LNCaP clone FGC (cell line): ENCODE measurements at regions not wholly inside any gene's neighbourhood (a gene's known extent, or its start where the extent isn't known, plus 50 kb on each side); places are given as distances from the start of the nearest gene placed in this dataset.

ENCODE experiments used
- DNase-seq: peaks from one replicate; pipeline ENCODE4 v3.0.0-alpha.2; 2011; ENCODE audit warnings: low read depth
- H3K4me3 ChIP-seq: 2 replicates; pipeline ENCODE4 v1.5.1; 2011; ENCODE audit warnings: mild to moderate bottlenecking, low read depth, low read length, control low read depth
- TF ChIP-seq, protein P1 (sequence below): IDR thresholded peaks from 2 replicates; pipeline ENCODE4 v1.5.1; 2012; ENCODE audit warnings: mild to moderate bottlenecking; ENCODE audit not compliant: control insufficient read depth, insufficient read depth; ENCODE audit errors: extremely low read depth

DNA sequence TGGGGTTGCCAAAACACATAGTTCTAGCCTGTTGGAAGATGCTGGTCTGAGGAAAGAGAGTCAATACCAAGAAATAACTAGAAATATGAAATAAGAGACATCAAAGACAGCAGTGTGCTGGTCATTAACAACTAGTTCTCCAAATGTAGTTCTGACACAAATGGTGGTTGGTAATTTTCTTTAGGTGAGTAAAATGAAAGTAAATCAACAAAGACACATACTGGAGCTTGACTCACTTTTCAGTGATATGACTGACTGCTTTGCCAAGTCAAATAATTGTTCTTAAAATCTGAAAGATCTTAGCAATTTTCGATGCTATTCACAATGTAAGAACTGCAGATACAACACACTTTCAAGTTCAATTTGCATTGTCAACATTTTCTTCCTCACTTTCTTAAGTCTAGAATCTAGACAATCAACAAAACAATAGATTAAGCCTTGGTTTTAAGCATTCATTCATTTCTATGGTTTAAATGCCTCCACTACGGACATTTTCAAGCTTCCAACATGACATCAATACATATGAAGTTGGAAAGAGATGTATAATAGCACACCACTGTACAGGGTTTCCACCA is 166.8 kb upstream of the MAP3K1 start:
- DNase-seq, result no peak
- H3K4me3 ChIP-seq, result no peak overlapping the region
- TF ChIP-seq, protein P1, sequence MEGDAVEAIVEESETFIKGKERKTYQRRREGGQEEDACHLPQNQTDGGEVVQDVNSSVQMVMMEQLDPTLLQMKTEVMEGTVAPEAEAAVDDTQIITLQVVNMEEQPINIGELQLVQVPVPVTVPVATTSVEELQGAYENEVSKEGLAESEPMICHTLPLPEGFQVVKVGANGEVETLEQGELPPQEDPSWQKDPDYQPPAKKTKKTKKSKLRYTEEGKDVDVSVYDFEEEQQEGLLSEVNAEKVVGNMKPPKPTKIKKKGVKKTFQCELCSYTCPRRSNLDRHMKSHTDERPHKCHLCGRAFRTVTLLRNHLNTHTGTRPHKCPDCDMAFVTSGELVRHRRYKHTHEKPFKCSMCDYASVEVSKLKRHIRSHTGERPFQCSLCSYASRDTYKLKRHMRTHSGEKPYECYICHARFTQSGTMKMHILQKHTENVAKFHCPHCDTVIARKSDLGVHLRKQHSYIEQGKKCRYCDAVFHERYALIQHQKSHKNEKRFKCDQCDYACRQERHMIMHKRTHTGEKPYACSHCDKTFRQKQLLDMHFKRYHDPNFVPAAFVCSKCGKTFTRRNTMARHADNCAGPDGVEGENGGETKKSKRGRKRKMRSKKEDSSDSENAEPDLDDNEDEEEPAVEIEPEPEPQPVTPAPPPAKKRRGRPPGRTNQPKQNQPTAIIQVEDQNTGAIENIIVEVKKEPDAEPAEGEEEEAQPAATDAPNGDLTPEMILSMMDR, result no peak

DNA sequence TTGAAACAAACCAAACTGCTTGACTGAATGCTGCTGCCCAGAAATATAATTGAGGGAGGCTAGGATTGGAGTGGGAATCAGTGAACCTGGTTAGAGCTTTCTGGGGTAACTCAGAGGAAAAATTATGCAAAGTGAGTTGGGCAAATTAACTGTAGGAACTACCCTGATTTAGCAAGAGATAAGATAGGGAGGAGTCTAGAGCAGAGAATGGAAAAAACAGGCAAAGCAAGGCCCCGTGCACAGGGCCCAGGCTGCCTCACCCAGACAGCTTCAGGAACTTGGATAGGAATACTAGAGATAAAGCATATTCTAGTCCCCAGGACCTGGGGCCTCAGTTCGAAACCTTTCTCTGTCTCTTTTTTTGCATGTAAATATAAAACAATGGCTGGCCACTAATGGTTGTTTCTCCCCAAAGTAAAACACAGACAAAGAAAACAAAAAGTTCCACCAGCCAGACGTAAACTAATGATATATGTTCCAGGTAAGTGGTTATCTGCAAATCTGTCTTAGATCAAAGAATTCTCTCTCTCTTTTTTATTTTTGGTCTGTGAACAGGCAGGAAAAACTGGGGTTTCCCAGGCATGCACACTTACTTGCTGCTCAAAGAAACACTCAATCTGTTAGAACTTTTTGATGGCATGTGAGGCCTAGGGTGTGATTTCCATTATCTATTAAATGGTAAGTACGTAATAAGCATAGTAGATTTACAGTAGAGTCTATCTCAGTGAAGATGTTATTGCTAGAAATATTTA is 168.1 kb upstream of the MAP3K1 start:
- DNase-seq, result no peak
- TF ChIP-seq, protein P1, result no peak
- H3K4me3 ChIP-seq, result no peak overlapping the region

DNA sequence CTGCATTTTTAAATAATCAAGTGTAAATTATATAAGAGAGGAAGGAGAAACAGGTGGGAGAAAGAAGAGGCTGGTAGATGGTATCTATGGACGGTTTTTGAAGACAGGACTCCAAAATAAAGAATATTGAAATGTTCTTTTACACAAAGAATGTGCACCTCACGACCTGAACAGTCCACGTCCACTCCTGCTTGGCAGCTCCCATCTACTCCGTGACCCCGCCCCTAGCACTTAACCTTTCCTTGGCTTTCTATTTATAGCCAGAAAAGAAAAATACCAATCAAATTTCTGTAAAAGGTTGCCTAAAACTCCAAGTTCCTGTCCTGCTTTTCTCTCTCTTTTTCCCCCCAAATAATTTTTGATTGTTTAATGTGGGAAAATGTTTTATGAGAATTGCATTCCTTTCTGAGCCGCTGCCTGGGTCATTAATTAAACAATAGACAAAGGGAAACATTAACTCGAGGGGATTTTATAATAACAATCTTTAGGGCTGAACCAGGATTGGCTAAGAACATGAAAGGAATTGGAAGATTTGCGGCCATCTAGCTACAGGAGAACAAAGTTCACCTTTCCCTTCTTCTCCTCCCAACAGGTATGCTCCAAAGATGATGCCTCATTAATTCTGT is 173.6 kb upstream of the MAP3K1 start:
- DNase-seq, result no peak
- no peak overlapping the region for H3K4me3 ChIP-seq
- TF ChIP-seq, protein P1, result no peak

DNA sequence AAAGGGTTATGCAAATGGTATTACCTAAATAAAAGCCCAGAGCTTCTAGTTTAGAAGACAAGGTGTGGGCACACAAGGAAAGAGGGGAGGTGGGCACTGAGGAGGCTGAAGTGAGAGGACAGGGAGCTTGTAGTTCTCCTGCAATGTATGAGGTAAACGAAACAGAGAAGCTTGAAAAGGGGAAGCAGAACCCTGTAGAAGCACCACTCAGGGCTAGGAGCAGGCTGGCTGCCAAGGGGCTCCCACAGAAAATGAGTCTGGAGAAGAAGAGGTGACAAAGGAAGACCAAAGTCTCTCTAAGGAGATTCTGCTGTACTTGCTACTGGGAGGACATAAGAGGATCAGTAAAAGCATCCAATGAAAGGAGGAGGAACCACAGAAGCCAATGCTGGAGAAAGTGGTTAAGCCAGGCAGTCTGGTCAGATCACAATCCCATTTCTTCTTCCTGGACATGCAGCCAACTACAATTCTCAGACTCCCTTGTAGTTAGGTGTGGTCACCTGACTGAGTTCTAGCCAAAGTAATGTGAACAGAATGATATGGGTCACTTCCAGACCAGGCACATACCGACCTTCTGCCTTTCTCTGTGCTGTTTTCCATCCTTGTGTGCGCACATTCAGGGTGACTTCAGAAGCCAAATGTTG is 174.5 kb upstream of the MAP3K1 start:
- peak; percentile 95 for DNase-seq
- no peak overlapping the region for H3K4me3 ChIP-seq
- TF ChIP-seq, protein P1, result no peak

DNA sequence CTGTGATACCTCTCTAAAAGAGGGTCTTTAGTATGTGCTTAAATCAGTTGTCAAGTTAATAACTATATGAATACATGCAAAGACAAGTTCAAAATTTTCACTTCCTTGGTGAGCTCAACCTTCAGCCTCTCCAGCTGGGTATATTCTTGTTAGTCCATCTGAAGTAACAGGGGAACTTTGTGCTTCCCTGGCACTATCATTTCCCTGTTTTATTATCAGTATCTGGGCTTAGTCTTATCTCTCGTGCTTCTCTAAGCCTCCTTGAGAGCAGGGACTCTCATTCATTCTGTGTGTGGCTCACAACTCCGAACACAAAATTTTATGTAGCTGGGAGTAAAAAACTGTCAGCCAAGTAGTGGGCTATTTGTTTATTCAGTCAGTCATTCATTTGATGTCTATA is 175.9 kb upstream of the MAP3K1 start:
- TF ChIP-seq, protein P1, result no peak
- H3K4me3 ChIP-seq, result no peak overlapping the region
- no peak for DNase-seq

DNA sequence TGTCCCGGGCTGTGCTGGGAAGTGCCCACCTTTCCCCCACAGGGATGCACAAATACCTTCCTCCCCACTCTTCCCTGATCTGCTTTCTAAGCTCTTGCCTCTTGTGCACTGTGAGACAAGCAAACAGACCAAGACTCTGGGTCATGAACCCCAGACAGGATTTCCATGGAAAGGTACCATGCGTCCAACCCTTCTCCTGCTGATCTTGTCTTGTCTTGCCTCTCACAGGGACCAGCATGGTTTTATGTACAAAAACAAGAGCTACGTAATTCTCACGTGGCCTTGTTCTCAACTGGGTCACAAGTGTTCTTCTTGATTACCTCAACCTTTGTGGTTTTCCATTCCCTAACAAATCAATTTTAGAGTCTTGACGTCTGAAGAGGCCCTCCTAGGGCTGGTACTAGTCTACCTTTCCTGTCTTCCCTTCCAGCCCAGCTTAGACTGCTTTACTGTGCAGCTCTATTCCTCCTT is 176.5 kb upstream of the MAP3K1 start:
- H3K4me3 ChIP-seq, result no peak overlapping the region
- TF ChIP-seq, protein P1, result no peak
- no peak for DNase-seq
